ENCODE measurements at regions not wholly inside any gene's neighbourhood (a gene's known extent, or its start where the extent isn't known, plus 50 kb on each side); places are given as distances from the start of the nearest gene placed in this dataset.

- TF ChIP-seq CTCF (IDR thresholded peaks at IDR 0.05) (no peak), SMC3 (IDR thresholded peaks at IDR 0.05) (no peak), RAD21 (conservative IDR thresholded peaks at IDR 0.05 in 1 of 2, IDR thresholded peaks at IDR 0.05 in 1 of 2) (no peak), E2F6 (IDR thresholded peaks at IDR 0.05; ENCODE audit: borderline replicate concordance, low read depth) (no peak), RCOR1 (IDR thresholded peaks at IDR 0.05; ENCODE audit: low read depth, low read length) (no peak), EHMT2 (IDR thresholded peaks at IDR 0.05; ENCODE audit: low read depth) (no peak), POLR2A (IDR thresholded peaks at IDR 0.05; ENCODE audit: low read length) (no peak), USF2 (IDR thresholded peaks at IDR 0.05) (no peak), MYC (IDR thresholded peaks at IDR 0.05; ENCODE audit: borderline replicate concordance, low read length) (no peak), POLR2AphosphoS2 (conservative IDR thresholded peaks at IDR 0.05; ENCODE audit: low read length) (no peak), BHLHE40 (IDR thresholded peaks at IDR 0.05; ENCODE audit: low read depth, low read length) (no peak), KDM1A (IDR thresholded peaks at IDR 0.05; ENCODE audit: low read depth) (no peak), RFX5 (IDR thresholded peaks at IDR 0.05) (no peak)
Measured at GRCh38 chr20:17833036-17833674, 133.4 kb downstream of the BANF2 start.
